GM12878 (cell line): ENCODE measurements at regions not wholly inside any gene's neighbourhood (a gene's known extent, or its start where the extent isn't known, plus 50 kb on each side); places are given as distances from the start of the nearest gene placed in this dataset.

Source experiments
- ATAC-seq: fragments of 200-7000 bp; cut with Tn5 transposase; 3 replicates; pipeline ENCODE4 v1.9.1; 2020; ENCODE audit warnings: mild to moderate bottlenecking, moderate library complexity
- BruUV-seq: library from RNA; stranded (reverse); fragments of 400-500 nt; replicated peaks from 2 replicates; lab custom pipeline; 2021; lab: Mats Ljungman, UMichigan
- CTCF ChIA-PET: fragments of 300-600 bp; sonication (Branson Sonifier 250); formaldehyde crosslinking; extraction: SDS; loops from one replicate; lab custom pipeline; 2021; ENCODE audit warnings: inconsistent platforms; lab: Yijun Ruan, JAX
- POLR2A ChIA-PET: fragments of 350-600 bp; formaldehyde crosslinking; extraction: SDS; loops from one replicate; lab custom pipeline; 2021; ENCODE audit warnings: inconsistent platforms; lab: Charles Lee
- RAD21 ChIA-PET: fragments of 300-600 bp; sonication (Branson Sonifier 250); formaldehyde crosslinking; loops from one replicate; lab custom pipeline; 2023; ENCODE audit warnings: antibody characterized with exemption; ENCODE audit not compliant: unreplicated experiment; lab: Charles Lee
- SMC1A ChIA-PET: fragments of 300-600 bp; sonication (Branson Sonifier 250); formaldehyde crosslinking; loops from one replicate; lab custom pipeline; 2023; ENCODE audit not compliant: unreplicated experiment, uncharacterized antibody; lab: Charles Lee
- DNase-seq: peaks from one replicate; pipeline ENCODE4 v3.0.0-alpha.2; 2011; ENCODE audit warnings: low read depth, low spot score
- FAIRE-seq: peaks from 3 replicates; lab custom pipeline; 2011; peaks lifted over from hg19 to GRCh38; lab: Jason Lieb, UNC
- H2AFZ ChIP-seq: 2 replicates; pipeline ENCODE4 v1.6.0; 2011; ENCODE audit warnings: low read depth, low read length, control low read depth; ENCODE audit not compliant: control insufficient read depth
- H3K27ac ChIP-seq: 2 replicates; pipeline ENCODE4 v1.5.1; 2011; ENCODE audit warnings: control low read depth; ENCODE audit not compliant: control insufficient read depth, insufficient read depth
- H3K27me3 ChIP-seq, 2 experiments: replicated peaks in 1 of 2; 2 replicates each; pipeline versions ENCODE4 v1.6.0 to v1.6.1; 2011; ENCODE audit warnings: low read length in 1 of 2; ENCODE audit not compliant: control insufficient read depth in 2 of 2, insufficient read depth in 2 of 2
- H3K36me3 ChIP-seq, 2 experiments: 2 replicates each; pipeline ENCODE4 v1.5.1; 2011; ENCODE audit warnings: low read length in 1 of 2; ENCODE audit not compliant: control insufficient read depth in 2 of 2, insufficient read depth in 2 of 2
- H3K4me1 ChIP-seq: 2 replicates; pipeline ENCODE4 v1.6.1; 2011; ENCODE audit warnings: mild to moderate bottlenecking, low read length, moderate library complexity, mixed read lengths; ENCODE audit not compliant: control insufficient read depth, insufficient read depth
- H3K4me2 ChIP-seq: 2 replicates; pipeline ENCODE4 v1.6.0; 2011; ENCODE audit warnings: control low read depth; ENCODE audit not compliant: control insufficient read depth, insufficient read depth
- H3K4me3 ChIP-seq: fragments of 200-600 bp; sonication (generic); 2 replicates; pipeline ENCODE4 v1.5.1; 2016
- H3K79me2 ChIP-seq: 2 replicates; pipeline ENCODE4 v1.6.0; 2011; ENCODE audit warnings: low read length; ENCODE audit not compliant: control insufficient read depth, insufficient read depth
- H3K9ac ChIP-seq: 2 replicates; pipeline ENCODE4 v1.8.0; 2011; ENCODE audit warnings: low read length, control low read depth, mixed read lengths; ENCODE audit not compliant: control insufficient read depth, insufficient read depth
- H3K9me3 ChIP-seq: replicated peaks from 3 replicates; pipeline ENCODE4 v1.5.1; 2011; ENCODE audit warnings: mild to moderate bottlenecking, low read length; ENCODE audit not compliant: control insufficient read depth, insufficient read depth
- H4K20me1 ChIP-seq: 2 replicates; pipeline ENCODE4 v1.6.0; 2011; ENCODE audit not compliant: control insufficient read depth, insufficient read depth
- BCL11A ChIP-seq: IDR thresholded peaks from 2 replicates; pipeline ENCODE4 v1.6.1; 2011; ENCODE audit warnings: low read depth, low read length
- BMI1 ChIP-seq: fragments of 450-650 bp; IDR thresholded peaks from 2 replicates; pipeline ENCODE4 v1.6.1; 2016; ENCODE audit warnings: mild to moderate bottlenecking, moderate library complexity, borderline replicate concordance
- FOS ChIP-seq: IDR thresholded peaks from 3 replicates; pipeline ENCODE4 v1.6.1; 2011; ENCODE audit warnings: borderline replicate concordance; ENCODE audit not compliant: insufficient read length; ENCODE audit errors: extremely low read depth
- FOXM1 ChIP-seq: IDR thresholded peaks from 2 replicates; pipeline ENCODE4 v1.6.1; 2012; ENCODE audit warnings: low read depth, mild to moderate bottlenecking, inconsistent platforms, low read length, moderate library complexity
- HCFC1 ChIP-seq: fragments of 150-350 bp; IDR thresholded peaks from 2 replicates; pipeline ENCODE4 v1.6.1; 2014; ENCODE audit warnings: low read length
- JUNB ChIP-seq: IDR thresholded peaks from 2 replicates; pipeline ENCODE4 v1.6.1; 2016; ENCODE audit warnings: antibody characterized with exemption, mild to moderate bottlenecking
- POLR2AphosphoS5 ChIP-seq: IDR thresholded peaks from 2 replicates; pipeline ENCODE4 v1.6.1; 2011; ENCODE audit warnings: mild to moderate bottlenecking, low read length, inconsistent platforms
- RELB ChIP-seq: fragments of 450-650 bp; IDR thresholded peaks from 2 replicates; pipeline ENCODE4 v1.6.1; 2017; ENCODE audit warnings: low read depth, mild to moderate bottlenecking, moderate library complexity
- SUZ12 ChIP-seq: fragments of 200-600 bp; sonication (generic); IDR thresholded peaks from one replicate; pipeline ENCODE4 v1.6.1; 2018; ENCODE audit warnings: antibody characterized with exemption, mild to moderate bottlenecking; ENCODE audit not compliant: unreplicated experiment
- ZNF24 ChIP-seq: fragments of 450-650 bp; IDR thresholded peaks from 2 replicates; pipeline ENCODE4 v1.6.1; 2017; ENCODE audit warnings: antibody characterized with exemption, mild to moderate bottlenecking
- WGBS: methylation state at CpG from one replicate; pipeline ENCODE4 v1.1.6; 2016; ENCODE audit warnings: low lambda C conversion rate; ENCODE audit not compliant: insufficient replicate concordance, insufficient coverage; ENCODE audit errors: missing lambda C conversion rate; 5-methylcytosine and 5-hydroxymethylcytosine counted together
- in situ Hi-C: fragments of 300-500 bp; cut with MboI; formaldehyde crosslinking; loops from 9 replicates; pipeline ENCODE4 v1.14.3; 2018; ENCODE audit warnings: mixed read lengths
- intact Hi-C: fragments of 100-400 bp; cut with micrococcal nuclease; formaldehyde crosslinking; loops from one replicate; pipeline ENCODE4 v1.14.2; 2022; ENCODE audit not compliant: unreplicated experiment
- TF ChIP-seq, protein P1 (sequence below): IDR thresholded peaks from 2 replicates; pipeline ENCODE4 v1.6.1; 2012; ENCODE audit warnings: low read depth, low read length, improper control_type of control experiment

DNA sequence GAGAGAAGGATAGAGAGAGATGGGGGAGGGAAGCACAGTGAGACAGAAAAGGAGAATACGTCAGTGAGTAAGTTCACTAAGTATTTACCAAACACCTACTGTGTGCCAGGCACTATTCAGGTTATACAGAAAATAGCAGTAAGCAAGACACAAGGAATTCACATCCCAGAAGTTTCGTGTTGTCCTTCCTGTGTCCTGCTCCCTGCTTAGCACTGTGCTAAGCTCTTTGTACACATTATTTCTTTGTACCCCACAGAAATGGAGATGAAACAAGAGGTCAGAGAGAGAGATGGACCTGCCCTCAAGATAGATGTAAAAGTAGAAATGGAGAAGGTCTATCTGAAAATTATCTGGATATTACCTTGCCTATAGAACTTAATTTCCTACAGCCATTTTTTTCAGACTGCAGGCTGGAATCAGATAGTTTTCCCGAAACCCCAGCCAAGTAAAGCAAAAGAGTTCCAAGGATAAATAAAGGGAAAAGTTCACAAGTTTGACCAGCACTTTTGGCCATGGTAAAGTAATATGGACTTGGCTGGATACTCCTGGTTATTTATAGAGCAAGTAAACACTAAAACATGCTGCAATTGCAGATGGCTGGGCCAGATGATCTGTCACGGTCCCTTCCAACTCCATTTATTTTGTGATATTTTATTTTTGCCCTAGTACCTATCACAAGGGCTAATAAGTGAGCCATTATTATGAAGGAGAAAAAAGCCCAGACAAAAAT lies 353.7 kb upstream of the SLC7A11 start:
- SMC1A ChIA-PET: interaction anchor here (0.9 to 1.4 kb wide), 3 partner anchors 22 to 275 kb away, joined by 4 to 8 read pairs (median 4); no protein-coding TSS in a partner anchor
- CTCF ChIA-PET: interaction anchor here (0.8 to 1.0 kb wide), 3 partner anchors 13 to 26 kb away, joined by 3 to 4 read pairs (median 3); no protein-coding TSS in a partner anchor
- no peaks in the 10 kb centered on the region for H3K36me3 ChIP-seq
- H3K4me1 ChIP-seq: no peaks in the 10 kb centered on the region
- BruUV-seq: no TSS peak
- WGBS: 33% methylated on average over 4 of the region's 4 CpGs
- FAIRE-seq (no peak), ATAC-seq (no peak), DNase-seq (no peak)
- POLR2A ChIA-PET: no interaction called here
- no peak overlapping the region for H3K4me3 ChIP-seq
- H3K79me2 ChIP-seq: no peaks in the 10 kb centered on the region
- RAD21 ChIA-PET: no interaction called here
- H2AFZ ChIP-seq: no peak overlapping the region
- no peak overlapping the region for H3K4me2 ChIP-seq
- TF ChIP-seq, protein P1, sequence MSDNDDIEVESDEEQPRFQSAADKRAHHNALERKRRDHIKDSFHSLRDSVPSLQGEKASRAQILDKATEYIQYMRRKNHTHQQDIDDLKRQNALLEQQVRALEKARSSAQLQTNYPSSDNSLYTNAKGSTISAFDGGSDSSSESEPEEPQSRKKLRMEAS: no peak
- TF ChIP-seq JUNB: no peak
- no peak for TF ChIP-seq FOS
- TF ChIP-seq FOXM1: no peak
- TF ChIP-seq BCL11A: no peak
- TF ChIP-seq HCFC1: no peak
- in situ Hi-C loops (no loop called here), intact Hi-C loops (no loop called here)
- no peak overlapping the region for H3K9ac ChIP-seq
- no peaks in the 10 kb centered on the region for H3K27me3 ChIP-seq
- H3K27ac ChIP-seq: no peak overlapping the region
- no peaks in the 10 kb centered on the region for H4K20me1 ChIP-seq
- no peaks in the 10 kb centered on the region for H3K9me3 ChIP-seq

GRCh38 chr4:138595171-138595570 lies 353.0 kb upstream of the SLC7A11 start:
- no peaks in the 10 kb centered on the region for H3K36me3 ChIP-seq
- WGBS: 0% methylated on average over 2 of the region's 2 CpGs
- no peaks in the 10 kb centered on the region for H3K9me3 ChIP-seq
- no TSS peak for BruUV-seq
- ChIA-PET RAD21 (no interaction called here), SMC1A (interaction anchor here (0.9 to 1.4 kb wide), 3 partner anchors 22 to 276 kb away, joined by 4 to 8 read pairs (median 4); no protein-coding TSS in a partner anchor), POLR2A (interaction anchor here (0.8 kb wide), 1 partner anchor 82 kb away, joined by 3 read pairs; no protein-coding TSS in a partner anchor), CTCF (interaction anchor here (0.8 to 1.0 kb wide), 3 partner anchors 14 to 26 kb away, joined by 3 to 4 read pairs (median 3); no protein-coding TSS in a partner anchor)
- FAIRE-seq (no peak), ATAC-seq (no peak), DNase-seq (no peak)
- no peak for TF ChIP-seq RELB
- no peak for TF ChIP-seq ZNF24
- TF ChIP-seq POLR2AphosphoS5: no peak
- TF ChIP-seq SUZ12: no peak
- no peak for TF ChIP-seq BMI1
- TF ChIP-seq JUNB: no peak
- no peak overlapping the region for H2AFZ ChIP-seq
- H3K4me2 ChIP-seq: no peak overlapping the region
- no peak overlapping the region for H3K9ac ChIP-seq
- no peaks in the 10 kb centered on the region for H3K4me1 ChIP-seq
- no peaks in the 10 kb centered on the region for H3K79me2 ChIP-seq
- no peak overlapping the region for H3K27ac ChIP-seq
- no peaks in the 10 kb centered on the region for H4K20me1 ChIP-seq
- H3K27me3 ChIP-seq: no peaks in the 10 kb centered on the region
- in situ Hi-C loops (no loop called here), intact Hi-C loops (no loop called here)
- H3K4me3 ChIP-seq: no peak overlapping the region
